Superior temporal gyrus (tissue), 1 donor: ENCODE measurements at regions not wholly inside any gene's neighbourhood (a gene's known extent, or its start where the extent isn't known, plus 50 kb on each side); places are given as distances from the start of the nearest gene placed in this dataset.
"Not testable (repeated sequence)": the region's sequence is repeated elsewhere in the genome, so short reads cannot be mapped to it uniquely, and the experiment has no call there.

ENCODE experiments used
- DNase-seq: peaks from one replicate; pipeline ENCODE4 v3.0.0-alpha.2; 2016; ENCODE audit errors: extremely low spot score

DNA sequence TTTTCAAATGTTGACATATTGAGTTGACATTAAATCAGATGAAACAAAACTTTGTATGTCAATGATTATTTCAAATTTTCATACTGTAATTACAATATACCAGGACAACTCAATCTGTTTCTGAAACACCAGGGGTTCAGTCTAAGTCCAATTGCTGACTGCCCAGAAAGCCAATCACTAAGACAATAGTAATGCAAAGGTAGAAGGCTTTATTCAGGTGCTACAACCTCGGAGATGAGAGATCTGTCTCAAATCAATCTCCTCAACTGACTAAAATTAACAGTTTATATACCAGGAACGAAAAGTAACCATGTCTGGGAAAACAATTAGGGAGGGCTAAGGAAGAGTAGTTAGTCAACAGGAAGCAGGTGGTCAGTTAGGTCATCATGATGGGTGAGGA is 1400.4 kb downstream of the SUCLG1 start:
- no peak for DNase-seq

DNA sequence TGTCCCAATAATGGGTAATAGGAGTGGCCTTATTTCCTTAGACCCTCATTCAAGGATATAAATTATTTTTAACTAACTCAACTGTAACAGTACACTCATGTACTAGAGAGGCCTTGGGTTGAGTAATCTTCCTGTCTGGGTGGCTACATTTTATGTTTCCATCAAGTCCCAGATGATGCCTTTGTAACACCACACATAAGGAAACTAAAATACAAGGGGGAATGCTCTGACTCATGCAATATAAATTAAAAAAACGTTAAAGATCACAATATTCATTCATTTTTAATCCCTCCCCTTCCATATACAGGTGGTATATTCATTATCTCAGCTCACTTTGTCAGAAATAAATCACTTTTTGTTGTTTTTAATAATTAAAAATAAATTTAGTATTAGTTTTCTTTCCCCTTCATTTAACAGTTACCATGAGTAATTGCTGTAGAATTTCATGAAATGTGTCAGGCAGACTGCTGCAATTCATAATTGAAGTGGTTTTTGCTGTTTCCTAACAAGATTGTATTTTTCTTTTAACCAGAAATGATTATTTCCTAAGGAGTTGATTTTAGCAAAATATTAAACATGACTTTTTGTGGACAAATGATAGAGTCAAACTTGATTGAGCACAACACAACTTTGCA is 1403.6 kb downstream of the SUCLG1 start:
- DNase-seq = no peak

DNA sequence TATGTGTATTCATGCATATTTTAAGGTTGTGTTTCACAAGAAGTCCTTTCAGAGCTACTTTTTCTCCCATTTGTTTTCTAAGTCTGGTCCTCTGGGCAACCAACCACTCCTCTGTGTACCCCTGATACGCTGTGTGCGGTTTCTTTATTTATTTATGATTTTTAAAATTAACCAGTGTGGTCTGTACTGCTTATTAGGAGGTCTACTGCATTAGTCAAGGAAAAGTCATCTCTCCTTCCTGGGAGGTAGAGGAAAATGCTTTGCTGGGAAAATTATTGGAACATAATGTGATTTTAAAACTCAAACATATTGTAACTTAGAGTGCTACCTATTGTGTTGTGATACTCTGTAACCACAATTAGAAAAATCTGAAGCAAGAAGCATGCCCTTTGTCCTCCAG is 1404.3 kb downstream of the SUCLG1 start:
- no peak for DNase-seq

DNA sequence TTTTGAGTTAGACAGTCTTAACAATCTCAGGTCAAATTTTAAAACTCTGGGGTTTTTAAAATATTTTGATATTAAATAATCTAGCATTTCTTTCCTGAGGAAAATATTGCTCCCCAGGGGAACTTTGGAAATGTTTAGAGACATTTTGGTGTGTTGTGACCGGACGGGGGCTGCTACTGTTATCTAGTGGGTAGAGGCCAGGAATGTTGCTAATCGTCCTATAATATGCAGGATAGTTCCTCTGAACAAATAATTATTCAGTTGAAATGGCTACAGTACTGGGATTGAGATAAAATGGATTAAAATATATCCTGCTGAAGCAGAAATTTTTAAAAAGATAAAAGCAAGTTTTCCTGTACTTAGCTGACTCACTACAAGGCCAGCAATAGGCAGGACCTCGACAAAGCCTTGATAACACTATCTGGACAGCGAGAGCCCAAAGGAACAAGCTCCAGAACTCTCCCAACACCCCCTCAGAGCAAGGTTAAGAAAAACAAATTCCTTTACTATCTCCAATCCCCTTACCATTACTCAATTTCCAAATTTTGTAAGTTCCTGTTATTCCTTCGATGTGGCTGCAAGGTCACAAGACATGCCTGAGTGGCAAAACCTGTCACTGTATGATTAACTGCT is 1407.4 kb downstream of the SUCLG1 start:
- DNase-seq = no peak

DNA sequence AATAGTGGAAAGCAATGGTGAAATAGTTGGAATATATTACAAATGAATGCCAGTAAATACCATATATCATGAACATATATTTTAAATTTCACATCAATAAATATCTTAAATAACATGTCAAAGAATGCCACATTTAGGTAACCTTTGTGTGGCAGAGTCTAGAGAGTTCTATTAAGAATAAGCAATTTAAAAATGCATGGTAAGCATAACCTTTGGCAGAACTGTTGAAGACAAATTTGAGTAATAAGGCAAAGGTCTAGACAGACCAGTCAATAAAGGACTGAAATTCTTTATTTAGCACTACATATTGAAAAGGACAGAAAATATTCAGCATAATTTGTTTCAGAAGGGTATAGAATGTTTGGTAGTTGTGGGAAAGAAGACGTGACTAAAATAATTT is 1417.0 kb downstream of the SUCLG1 start:
- no peak for DNase-seq

DNA sequence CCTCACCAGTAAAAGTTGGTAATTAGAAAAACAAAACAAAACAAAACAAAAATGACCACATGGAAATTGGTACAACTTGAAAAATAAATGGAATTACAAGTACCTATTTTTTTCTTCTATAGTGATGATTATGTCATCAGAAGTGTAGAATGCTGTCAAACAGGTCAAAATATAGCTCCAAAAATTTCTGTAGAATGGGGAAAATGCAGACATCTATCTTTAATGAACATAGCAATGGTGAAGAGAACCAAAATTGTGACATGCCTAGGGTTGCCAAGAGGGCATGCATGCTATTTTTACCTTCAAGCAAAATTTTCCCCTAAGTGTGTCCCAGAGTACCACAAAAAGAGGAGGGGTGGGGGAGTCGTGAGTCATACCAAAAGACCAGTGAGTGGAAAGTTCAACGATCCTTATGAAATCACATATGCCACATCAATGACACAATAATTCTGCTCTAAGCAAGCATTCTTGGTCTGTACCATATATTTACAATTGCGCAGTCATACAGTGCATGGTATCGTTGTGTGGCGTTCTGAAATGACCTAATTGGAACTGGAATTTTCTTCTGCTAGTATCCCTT is 1436.4 kb downstream of the SUCLG1 start:
- DNase-seq = no peak

DNA sequence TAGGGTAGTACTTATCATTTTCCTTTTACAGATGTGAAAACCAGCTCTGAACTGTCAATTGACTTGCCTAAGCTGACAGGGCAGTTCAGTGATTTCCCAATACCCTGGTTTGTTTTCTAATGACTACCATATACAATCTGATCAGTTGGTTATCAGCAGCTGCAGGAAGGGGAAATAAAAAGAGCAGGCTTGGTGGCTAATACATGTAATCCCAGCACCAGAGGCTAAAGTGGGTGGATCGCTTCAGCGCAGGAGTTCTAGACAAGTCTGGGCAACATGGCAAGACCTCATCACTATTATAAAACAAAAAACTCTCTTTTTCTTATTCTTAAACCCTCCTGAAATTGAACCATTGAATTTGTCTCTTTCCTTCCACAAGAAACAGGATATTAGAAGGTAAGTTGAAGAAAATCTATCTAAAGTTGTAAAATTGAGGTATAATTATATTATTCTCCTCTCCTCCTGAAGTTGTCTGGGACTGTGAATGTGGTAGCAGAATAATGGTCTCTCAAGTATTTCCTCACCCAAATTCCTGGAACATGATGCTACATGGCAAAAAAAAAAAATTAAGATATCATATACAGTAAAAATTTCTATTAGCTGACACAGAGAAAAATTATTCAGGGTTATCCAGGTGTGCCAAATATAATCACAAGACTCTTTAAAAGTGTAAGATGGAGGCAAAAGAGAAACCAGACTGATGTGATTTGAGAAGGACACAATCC is 1441.6 kb downstream of the SUCLG1 start:
- no peak for DNase-seq

DNA sequence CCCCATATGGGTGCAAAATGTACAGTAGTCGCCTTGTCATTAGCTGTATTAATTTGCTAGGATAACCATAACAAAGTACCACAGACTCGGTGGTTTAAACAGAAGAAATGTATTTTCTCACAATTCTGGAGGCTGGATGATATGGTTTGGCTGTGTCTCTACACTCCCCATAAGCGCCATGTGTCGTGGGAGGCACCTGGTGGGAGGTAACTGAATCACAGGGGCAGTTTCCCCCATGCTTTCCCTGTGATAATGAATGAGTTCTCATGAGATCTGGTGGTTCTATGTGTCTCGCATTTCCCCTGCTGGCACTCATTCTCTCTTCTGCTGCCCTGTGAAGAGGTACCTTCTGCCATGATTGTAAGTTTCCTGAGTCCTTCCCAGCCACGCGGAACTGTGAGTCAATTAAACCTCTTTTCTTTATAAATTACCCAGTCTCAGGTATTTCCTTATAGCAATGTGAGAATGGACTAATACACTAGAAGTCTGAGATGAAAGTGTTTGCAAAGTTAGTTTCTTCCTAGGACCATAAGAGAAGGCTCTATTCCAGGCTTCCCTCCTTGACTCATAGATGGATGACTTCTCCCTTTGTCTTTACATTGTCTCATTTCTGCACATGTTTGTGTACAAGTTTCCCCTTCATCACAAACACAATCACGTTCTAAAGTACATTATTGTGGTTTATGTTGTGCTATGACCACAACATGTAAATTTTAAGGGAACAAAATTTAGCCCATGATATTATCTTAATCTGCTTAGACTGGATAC is 1442.6 kb downstream of the SUCLG1 start:
- no peak for DNase-seq

DNA sequence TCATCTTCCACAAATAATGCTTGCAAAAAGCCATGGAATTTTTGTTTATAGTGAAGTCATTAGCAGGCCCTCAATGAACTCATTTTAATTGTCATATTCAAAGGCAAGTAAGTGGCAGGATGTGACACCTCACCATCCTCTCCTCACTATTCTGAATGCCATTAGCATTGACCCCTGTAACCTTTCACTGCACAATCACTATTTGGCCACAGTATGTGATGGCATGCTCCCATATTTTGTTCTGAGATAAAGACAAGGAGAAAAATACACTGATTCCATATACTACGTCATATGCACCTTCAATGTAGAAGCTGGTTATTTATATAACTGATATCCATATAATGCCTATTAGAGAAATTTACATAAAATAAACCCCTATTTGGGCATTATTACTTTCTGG is 1443.2 kb downstream of the SUCLG1 start:
- no peak for DNase-seq

DNA sequence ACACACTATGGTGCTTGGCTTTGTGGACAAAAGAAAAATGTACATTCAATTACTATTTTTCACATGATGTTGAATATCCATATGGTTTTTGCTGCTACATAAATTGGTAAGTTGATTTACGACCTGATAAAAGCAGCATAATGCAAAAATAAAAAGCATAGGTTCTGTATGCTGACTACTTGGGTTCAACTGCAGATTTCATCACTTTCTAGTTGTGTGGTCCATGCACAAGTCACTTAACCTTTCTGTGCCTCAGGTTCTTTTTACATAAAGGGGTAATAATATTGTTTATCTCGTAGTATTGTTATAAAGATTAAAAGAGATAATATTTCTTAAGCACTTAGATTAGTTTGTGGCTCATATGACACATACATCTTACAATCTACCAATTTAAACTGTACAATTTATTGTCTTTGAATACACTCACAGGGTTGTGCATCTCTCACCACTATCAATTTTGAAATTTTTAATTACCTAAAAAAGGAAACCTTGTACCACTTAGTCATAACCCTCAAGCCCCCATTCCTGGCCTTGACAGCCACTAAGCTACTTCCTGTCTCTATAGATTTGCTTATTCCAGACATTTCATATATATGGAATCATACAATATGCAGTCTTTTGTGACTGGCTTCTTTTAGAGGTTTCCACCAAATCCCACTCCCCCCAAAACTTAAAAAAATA is 1443.9 kb downstream of the SUCLG1 start:
- DNase-seq = no peak

DNA sequence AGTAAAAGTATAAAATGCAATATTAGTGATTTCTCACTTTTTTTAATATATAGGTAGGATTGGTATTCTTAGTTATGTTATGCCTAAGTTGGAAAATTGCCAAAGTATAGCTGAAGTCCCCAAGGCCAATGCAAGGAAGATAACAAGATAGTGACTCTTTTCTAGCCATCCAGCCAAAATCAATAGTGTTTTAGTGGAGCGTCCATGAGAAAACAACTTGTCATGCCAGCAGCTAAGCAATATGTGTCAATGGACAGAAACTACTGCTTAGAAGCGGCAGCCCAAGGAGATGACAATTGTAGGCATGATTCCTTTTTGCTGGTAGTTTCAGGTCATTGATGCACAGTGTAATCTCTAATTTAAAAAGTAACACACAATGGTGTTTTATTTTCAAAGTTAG is 1444.6 kb downstream of the SUCLG1 start:
- no peak for DNase-seq

DNA sequence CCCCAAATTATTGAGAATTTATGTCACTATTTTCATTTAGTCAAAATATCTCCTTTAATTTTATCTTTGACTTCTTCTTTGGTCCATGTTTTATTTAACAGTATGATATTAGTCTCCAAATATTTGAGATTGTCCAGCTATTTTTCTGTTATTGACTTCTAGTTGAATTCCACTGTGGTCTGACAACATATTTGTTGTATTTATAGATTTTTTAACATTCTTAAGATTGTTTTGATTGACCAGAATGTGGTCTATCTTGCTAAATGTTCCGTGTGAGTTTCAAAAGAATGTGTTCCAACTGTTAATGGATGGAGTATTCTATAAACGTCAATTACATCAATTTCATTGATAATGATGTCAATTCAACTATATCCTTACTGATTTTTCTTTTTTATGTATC is 1452.1 kb downstream of the SUCLG1 start:
- DNase-seq = no peak

DNA sequence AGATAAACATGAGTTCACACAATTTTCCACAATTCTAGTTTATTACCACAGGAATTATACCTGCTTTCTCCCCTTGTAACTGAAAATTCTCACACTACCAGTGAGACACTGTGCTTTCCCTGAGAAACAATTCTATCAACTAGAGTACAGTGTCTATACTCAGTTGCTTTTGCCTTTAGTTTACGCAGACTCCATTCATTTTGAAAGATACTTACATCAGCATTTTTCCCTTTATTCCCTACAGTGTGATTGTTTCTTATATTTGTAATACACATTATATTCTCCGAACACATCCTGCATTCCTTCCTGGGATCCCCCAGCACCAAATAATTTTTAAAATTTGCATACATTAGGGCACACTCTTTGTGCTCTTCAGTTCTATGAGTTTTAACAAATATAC is 1455.5 kb downstream of the SUCLG1 start:
- DNase-seq = no peak

DNA sequence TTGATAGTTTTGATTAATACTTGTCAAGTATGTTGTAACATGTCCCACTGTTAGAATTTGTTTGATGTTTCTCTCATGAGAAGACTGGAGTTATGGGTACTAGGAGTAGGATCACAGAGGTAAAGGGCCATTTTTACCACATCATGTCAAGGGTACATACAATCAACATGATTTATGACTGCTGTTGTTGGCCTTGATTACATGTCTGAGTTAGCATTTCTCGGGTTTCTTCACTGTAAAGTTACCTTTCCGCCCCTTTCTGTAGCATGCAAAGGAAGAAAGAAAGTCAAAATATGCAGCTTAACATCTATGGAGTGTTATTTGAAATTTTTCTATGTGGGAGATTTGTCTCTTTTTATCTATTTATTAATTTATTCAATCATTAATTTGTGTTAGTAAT is 1456.4 kb downstream of the SUCLG1 start:
- no peak for DNase-seq

DNA sequence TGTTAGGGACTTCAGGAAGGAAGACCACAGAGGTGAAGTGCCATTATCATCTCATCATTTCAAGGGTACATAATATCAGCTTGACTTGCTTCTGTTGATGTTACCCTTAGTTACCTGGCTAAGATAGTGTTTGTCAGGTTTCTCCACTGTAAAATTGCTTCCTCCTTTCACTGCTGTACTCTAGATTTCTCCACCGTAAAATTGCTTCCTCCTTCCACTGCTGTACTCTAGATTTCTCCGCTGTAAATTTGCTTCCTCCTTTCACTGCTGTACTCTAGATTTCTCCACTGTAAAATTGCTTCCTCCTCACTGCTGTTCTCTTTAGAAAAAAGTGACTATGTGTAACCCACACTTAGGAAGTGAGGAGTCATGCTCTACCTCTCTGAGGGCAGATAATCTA is 1460.3 kb downstream of the SUCLG1 start:
- no peak for DNase-seq

DNA sequence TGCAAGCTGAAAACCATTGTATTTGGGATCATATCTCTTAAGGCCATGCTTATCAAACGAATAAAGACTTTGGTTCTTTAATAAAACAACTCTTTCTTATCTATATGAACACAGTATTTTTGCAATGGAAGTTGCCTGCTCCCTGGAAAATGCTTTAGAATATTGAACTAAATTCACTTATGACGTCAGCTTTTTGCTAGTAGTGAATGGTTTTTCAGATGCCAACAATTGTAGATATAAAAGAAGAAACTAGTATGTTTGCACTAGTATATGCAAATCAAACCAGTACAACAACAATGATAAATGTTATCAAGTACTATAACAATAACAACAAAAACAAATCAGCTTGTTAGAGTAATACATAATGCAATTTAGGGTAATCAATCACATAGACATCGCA is 1462.9 kb downstream of the SUCLG1 start:
- DNase-seq = no peak

DNA sequence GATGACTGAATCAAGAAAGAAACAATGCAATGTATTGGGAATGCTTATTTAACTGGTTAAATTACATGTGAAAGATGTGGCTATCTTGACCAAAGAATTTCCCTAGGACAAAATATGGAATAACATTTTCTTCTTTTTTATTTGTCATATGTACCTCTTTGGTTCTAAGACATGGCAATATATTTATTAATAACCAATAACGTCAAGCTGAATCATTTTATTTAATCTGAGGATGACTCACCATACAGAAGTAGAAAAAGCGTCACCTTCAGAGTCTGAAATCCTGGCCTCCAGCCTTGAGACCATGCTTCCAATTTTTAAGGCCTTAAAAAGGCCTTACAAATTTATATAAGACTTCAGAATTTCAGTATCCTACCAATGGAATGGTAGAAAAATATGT is 1464.9 kb downstream of the SUCLG1 start:
- no peak for DNase-seq

DNA sequence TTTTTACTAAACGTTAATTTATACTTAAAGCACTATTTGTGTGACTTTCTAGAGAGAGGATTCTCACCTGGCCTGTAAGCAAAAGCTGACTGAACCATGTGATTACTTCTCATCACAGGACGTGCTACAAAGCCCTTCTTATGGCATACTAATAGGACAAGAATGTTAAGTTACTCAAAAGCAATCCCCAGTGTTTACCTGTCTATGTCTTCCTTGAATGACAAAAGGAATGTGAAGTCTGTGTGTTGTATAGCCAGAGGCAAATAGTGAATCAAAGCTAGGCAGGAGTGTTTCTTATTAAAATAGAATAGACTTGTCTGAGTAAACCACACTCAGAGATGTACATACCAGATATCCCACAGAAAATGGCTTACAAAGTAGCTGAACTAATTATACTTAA is 1465.5 kb downstream of the SUCLG1 start:
- DNase-seq = no peak

DNA sequence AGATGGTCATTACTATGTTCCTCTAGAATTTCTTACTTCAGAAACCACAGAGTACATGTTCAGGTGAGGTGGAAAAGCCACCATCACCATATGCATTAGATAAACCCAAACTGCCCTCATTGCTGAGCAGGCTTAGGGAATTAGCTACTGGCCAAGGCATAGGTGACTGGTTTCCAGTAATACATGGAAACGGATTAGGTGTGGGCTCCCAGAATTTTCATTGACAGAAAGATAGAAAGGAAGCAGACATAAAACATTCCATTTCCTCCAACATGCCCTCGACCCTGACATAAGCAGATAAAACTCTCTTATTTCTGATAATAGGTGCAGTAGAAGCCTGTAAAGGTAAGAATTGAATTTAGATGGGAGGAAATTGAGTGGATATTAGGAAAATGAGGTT is 1466.1 kb downstream of the SUCLG1 start:
- DNase-seq = no peak

DNA sequence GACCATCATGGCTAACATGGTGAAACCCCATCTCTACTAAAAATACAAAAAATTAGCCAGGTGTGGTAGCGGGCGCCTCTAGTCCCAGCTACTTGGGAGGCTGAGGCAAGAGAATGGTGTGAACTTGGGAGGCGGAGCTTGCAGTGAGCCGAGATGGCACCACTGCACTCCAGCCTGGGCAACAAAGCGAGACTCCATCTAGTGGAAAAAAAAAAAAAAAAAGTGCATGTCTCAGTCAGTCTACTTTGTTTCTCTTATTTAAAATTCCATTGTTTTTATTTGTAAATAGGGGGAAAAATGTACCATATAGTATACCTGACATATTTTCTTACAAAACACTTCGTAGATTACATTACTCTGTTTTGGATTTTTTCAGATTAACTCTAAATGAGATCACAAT is 1471.4 kb downstream of the SUCLG1 start:
- DNase-seq = not testable (repeated sequence)

DNA sequence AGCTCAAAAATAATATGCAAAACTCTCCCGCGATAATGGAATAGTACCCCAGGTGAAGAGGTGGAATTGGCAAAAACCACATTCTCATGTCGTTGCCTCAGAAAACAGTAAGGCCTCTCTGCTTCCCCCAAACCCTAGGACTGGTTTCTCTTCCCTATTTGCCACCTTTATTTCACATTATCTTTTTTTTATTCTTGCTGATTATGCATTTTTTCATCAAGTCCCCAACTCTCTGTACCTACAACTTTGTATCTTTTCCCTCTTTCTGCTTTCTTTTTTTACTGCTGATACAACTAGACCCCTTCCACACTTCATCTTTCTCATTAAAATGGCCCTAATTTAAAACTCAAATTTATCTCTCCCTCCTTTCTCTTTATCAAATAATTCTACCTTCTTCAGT is 1472.2 kb downstream of the SUCLG1 start:
- DNase-seq = no peak
